Peyer's patch (tissue), 4 donors: ENCODE measurements at regions not wholly inside any gene's neighbourhood (a gene's known extent, or its start where the extent isn't known, plus 50 kb on each side); places are given as distances from the start of the nearest gene placed in this dataset.

Experiments
- DNase-seq, 3 donors: peaks; one replicate each; pipeline ENCODE4 v3.0.0-alpha.2; 2017 to 2019
- H3K27ac ChIP-seq, 4 donors: fragments of 200-600 bp; sonication (generic); one replicate each; pipeline ENCODE4 v1.5.1; 2016 to 2019
- H3K27me3 ChIP-seq, 2 donors: fragments of 200-600 bp; sonication (generic); one replicate each; pipeline ENCODE4 v1.5.1; 2019
- H3K36me3 ChIP-seq, 3 donors: fragments of 200-600 bp; sonication (generic); one replicate each; pipeline ENCODE4 v1.5.1; 2016 to 2019
- H3K4me1 ChIP-seq, 4 donors: fragments of 200-600 bp; sonication (generic); one replicate each; pipeline ENCODE4 v1.5.1; 2016 to 2019
- H3K4me3 ChIP-seq, 4 donors: fragments of 200-600 bp; sonication (generic); 1 replicate in 3 of 4; 2 replicates in 1 of 4; pipeline ENCODE4 v1.5.1; 2016 to 2019; ENCODE audit warnings: mild to moderate bottlenecking in 1 of 4
- H3K9me3 ChIP-seq, 4 donors: fragments of 200-600 bp; sonication (generic); one replicate each; pipeline ENCODE4 v1.5.1; 2016 to 2019; ENCODE audit warnings: mild to moderate bottlenecking in 1 of 4
- CTCF ChIP-seq, 6 experiments: fragments of 450-650 bp in 4 of 6; fragments of 200-600 bp in 2 of 6; sonication (generic) in 1 of 6; IDR thresholded peaks; one replicate each; pipeline ENCODE4 v1.5.1; 2017 to 2019; ENCODE audit warnings: antibody characterized with exemption in 6 of 6, mild to moderate bottlenecking in 3 of 6, moderate library complexity in 1 of 6
- POLR2A ChIP-seq, 2 donors: fragments of 450-650 bp; IDR thresholded peaks; one replicate each; pipeline ENCODE4 v1.5.1; 2017; ENCODE audit warnings: antibody characterized with exemption in 2 of 2, mild to moderate bottlenecking in 2 of 2, moderate library complexity in 2 of 2

DNA sequence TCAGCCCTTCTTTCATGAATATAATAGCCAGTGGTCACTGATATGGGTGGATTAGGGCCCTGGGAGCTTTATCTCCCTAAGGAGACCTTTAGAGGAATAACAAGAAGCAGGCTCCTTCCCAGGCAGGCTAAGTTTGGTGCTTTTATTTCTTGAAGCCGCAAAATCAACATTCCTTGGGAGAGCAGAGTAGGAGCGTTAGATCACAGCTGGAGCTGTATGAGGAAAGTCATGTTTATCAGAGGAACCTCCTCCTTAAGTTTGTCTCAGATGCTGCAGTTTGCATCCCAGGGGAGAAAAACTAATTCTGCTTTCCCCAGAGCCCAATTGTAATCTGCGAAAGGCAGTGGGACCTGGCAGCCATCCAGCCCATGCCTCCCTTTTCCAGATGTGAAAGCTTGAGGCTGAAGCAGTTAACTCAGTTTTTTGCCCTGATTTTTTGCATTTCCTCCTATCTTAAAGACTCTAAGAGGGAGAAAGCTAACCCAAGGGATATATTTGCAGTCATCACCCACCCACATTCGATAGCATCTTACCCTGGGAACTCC lies 186.0 kb upstream of the FRMPD4 start:
- no peak for TF ChIP-seq CTCF (IDR thresholded peaks at IDR 0.05)
- no peak for TF ChIP-seq POLR2A (IDR thresholded peaks at IDR 0.05)
- Histone ChIP-seq H3K27me3 (no peaks in the 10 kb centered on the region), H3K4me1 (no peaks in the 10 kb centered on the region), H3K27ac (no peak overlapping the region), H3K9me3 (no peaks in the 10 kb centered on the region), H3K36me3 (no peaks in the 10 kb centered on the region), H3K4me3 (no peak overlapping the region)
- DNase-seq = no peak

- Histone ChIP-seq H3K9me3 (no peaks in the 10 kb centered on the region), H3K36me3 (no peaks in the 10 kb centered on the region), H3K4me3 (no peak overlapping the region), H3K4me1 (no peaks in the 10 kb centered on the region), H3K27ac (no peak overlapping the region), H3K27me3 (no peaks in the 10 kb centered on the region)
- DNase-seq = no peak
- TF ChIP-seq POLR2A (IDR thresholded peaks at IDR 0.05) = no peak
- no peak for TF ChIP-seq CTCF (IDR thresholded peaks at IDR 0.05)
Observed at GRCh38 chrX:11953615-11954014, 184.7 kb upstream of the FRMPD4 start.

DNA sequence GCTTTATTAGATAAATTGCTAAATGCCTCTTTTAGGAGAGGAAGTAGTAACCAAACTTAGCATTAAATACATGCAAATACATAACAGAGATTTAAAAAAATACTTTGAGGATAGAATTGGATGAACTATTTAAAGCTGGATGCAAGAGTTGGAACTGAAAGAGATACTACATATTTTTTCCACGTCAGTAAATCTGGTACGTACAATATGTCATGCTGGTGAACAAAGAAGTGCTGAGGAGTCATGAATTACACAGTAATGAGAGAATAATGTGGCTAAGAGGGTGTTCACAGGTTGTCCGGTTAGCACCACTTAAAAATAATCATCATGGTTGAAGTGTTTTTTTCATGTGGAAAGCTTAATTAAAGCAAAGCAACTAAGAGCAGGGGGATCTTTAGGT lies 184.1 kb upstream of the FRMPD4 start:
- TF ChIP-seq CTCF (IDR thresholded peaks at IDR 0.05) (no peak), POLR2A (IDR thresholded peaks at IDR 0.05) (no peak)
- H3K9me3 ChIP-seq = no peaks in the 10 kb centered on the region
- H3K4me1 ChIP-seq = no peaks in the 10 kb centered on the region
- H3K36me3 ChIP-seq = no peaks in the 10 kb centered on the region
- H3K4me3 ChIP-seq = no peak overlapping the region
- H3K27ac ChIP-seq = no peak overlapping the region
- no peaks in the 10 kb centered on the region for H3K27me3 ChIP-seq
- DNase-seq = no peak

GRCh38 chrX:11960031-11960430 lies 178.2 kb upstream of the FRMPD4 start:
- Histone ChIP-seq H3K4me3 (no peak overlapping the region), H3K4me1 (no peaks in the 10 kb centered on the region), H3K27ac (no peak overlapping the region), H3K27me3 (no peaks in the 10 kb centered on the region), H3K36me3 (no peaks in the 10 kb centered on the region), H3K9me3 (no peaks in the 10 kb centered on the region)
- DNase-seq = no peak
- no peak for TF ChIP-seq CTCF (IDR thresholded peaks at IDR 0.05)
- TF ChIP-seq POLR2A (IDR thresholded peaks at IDR 0.05) = no peak

- Histone ChIP-seq H3K36me3 (no peaks in the 10 kb centered on the region), H3K4me3 (no peak overlapping the region), H3K9me3 (no peaks in the 10 kb centered on the region), H3K4me1 (no peaks in the 10 kb centered on the region), H3K27ac (no peak overlapping the region), H3K27me3 (no peaks in the 10 kb centered on the region)
- DNase-seq = no peak
- TF ChIP-seq POLR2A (IDR thresholded peaks at IDR 0.05) (no peak), CTCF (IDR thresholded peaks at IDR 0.05) (no peak)
Observed at GRCh38 chrX:11965436-11965835, 172.8 kb upstream of the FRMPD4 start.
